ENCODE measurements at regions not wholly inside any gene's neighbourhood (a gene's known extent, or its start where the extent isn't known, plus 50 kb on each side); places are given as distances from the start of the nearest gene placed in this dataset.
"Not testable (repeated sequence)": the region's sequence is repeated elsewhere in the genome, so short reads cannot be mapped to it uniquely, and the experiment has no call there.

- no peak for DNase-seq (ENCODE audit: low read depth in 2 of 2)
Measured at GRCh38 chr4:17010426-17011087, 112.1 kb upstream of the LDB2 start.

GRCh38 chr4:17009871-17010367, 111.5 kb upstream of the LDB2 start:
- DNase-seq (ENCODE audit: low read depth in 2 of 2) = no peak

- no peak for DNase-seq (ENCODE audit: low read depth in 2 of 2)
Measured at GRCh38 chr4:17008834-17009345, 110.4 kb upstream of the LDB2 start.

- not testable (repeated sequence) for DNase-seq (ENCODE audit: low read depth in 2 of 2)
Measured at GRCh38 chr4:17003606-17004392, 105.4 kb upstream of the LDB2 start.

GRCh38 chr4:16995451-16995850, 97.0 kb upstream of the LDB2 start:
- DNase-seq (ENCODE audit: low read depth in 2 of 2) = no peak

- no peak for DNase-seq (ENCODE audit: low read depth in 2 of 2)
Measured at GRCh38 chr4:16993956-16994840, 95.8 kb upstream of the LDB2 start.

GRCh38 chr4:16992566-16993225, 94.3 kb upstream of the LDB2 start:
- no peak for DNase-seq (ENCODE audit: low read depth in 2 of 2)

- DNase-seq (ENCODE audit: low read depth in 2 of 2) = no peak
Measured at GRCh38 chr4:16991450-16991849, 93.0 kb upstream of the LDB2 start.

GRCh38 chr4:16989371-16989770, 90.9 kb upstream of the LDB2 start:
- DNase-seq (ENCODE audit: low read depth in 2 of 2) = no peak

- DNase-seq (ENCODE audit: low read depth in 2 of 2) = no peak
Measured at GRCh38 chr4:16988814-16989213, 90.4 kb upstream of the LDB2 start.

GRCh38 chr4:16977081-16977480, 78.6 kb upstream of the LDB2 start:
- no peak for DNase-seq (ENCODE audit: low read depth in 2 of 2)

GRCh38 chr4:16969696-16970135, 71.3 kb upstream of the LDB2 start:
- DNase-seq (ENCODE audit: low read depth in 2 of 2) = no peak

- DNase-seq (ENCODE audit: low read depth in 2 of 2) = no peak
Measured at GRCh38 chr4:16967722-16968121, 69.3 kb upstream of the LDB2 start.

GRCh38 chr4:16959305-16959704, 60.9 kb upstream of the LDB2 start:
- DNase-seq (ENCODE audit: low read depth in 2 of 2) = no peak

- no peak for DNase-seq (ENCODE audit: low read depth in 2 of 2)
Measured at GRCh38 chr4:16952896-16953630, 54.6 kb upstream of the LDB2 start.

GRCh38 chr4:16952462-16952871, 54.0 kb upstream of the LDB2 start:
- DNase-seq (ENCODE audit: low read depth in 2 of 2) = no peak
